ENCODE measurements at regions not wholly inside any gene's neighbourhood (a gene's known extent, or its start where the extent isn't known, plus 50 kb on each side); places are given as distances from the start of the nearest gene placed in this dataset.

GRCh38 chr13:39209731-39210531, 171.7 kb downstream of the NHLRC3 start:
- Histone ChIP-seq H3K36me3 (ENCODE audit: insufficient read depth, low read length) (no peaks in the 10 kb centered on the region), H2AFZ (ENCODE audit: low read length) (no peak overlapping the region), H3K9me2 (replicated peaks; ENCODE audit: low read depth, low read length) (no peaks in the 10 kb centered on the region), H3K79me2 (ENCODE audit: insufficient read depth, low read length) (no peaks in the 10 kb centered on the region), H3K9me3 (ENCODE audit: insufficient read depth, low read depth, low read length) (no peaks in the 10 kb centered on the region; the same call in 1 of the 2 replicates), H3K4me1 (ENCODE audit: insufficient read depth, low read length, poor library complexity, severe bottlenecking) (no peaks in the 10 kb centered on the region), H4K20me1 (ENCODE audit: insufficient read depth, low read length, poor library complexity, severe bottlenecking) (no peaks in the 10 kb centered on the region), H3K9ac (ENCODE audit: low read depth, low read length, poor library complexity, severe bottlenecking) (no peak overlapping the region), H3K4me2 (ENCODE audit: low read depth, low read length, poor library complexity, severe bottlenecking) (no peak overlapping the region), H3F3A (ENCODE audit: low read depth) (no peaks in the 10 kb centered on the region), H3K4me3 (ENCODE audit: low read length, poor library complexity, severe bottlenecking) (no peak overlapping the region), H3K27me3 (ENCODE audit: insufficient read depth, low read length, poor library complexity, severe bottlenecking) (no peaks in the 10 kb centered on the region)
- TF ChIP-seq EZH2phosphoT487 (IDR thresholded peaks at IDR 0.05; ENCODE audit: borderline replicate concordance) (no peak), CTCF (conservative IDR thresholded peaks at IDR 0.05; ENCODE audit: low read length) (no peak)

- no peak for TF ChIP-seq EZH2phosphoT487 (IDR thresholded peaks at IDR 0.05; ENCODE audit: borderline replicate concordance)
- TF ChIP-seq CTCF (conservative IDR thresholded peaks at IDR 0.05; ENCODE audit: low read length) = no peak
- H3K27me3 ChIP-seq (ENCODE audit: insufficient read depth, low read length, poor library complexity, severe bottlenecking) = no peaks in the 10 kb centered on the region
- H3K79me2 ChIP-seq (ENCODE audit: insufficient read depth, low read length) = no peaks in the 10 kb centered on the region
- no peak overlapping the region for H2AFZ ChIP-seq (ENCODE audit: low read length)
- no peaks in the 10 kb centered on the region for H3K4me1 ChIP-seq (ENCODE audit: insufficient read depth, low read length, poor library complexity, severe bottlenecking)
- no peaks in the 10 kb centered on the region for H4K20me1 ChIP-seq (ENCODE audit: insufficient read depth, low read length, poor library complexity, severe bottlenecking)
- no peak overlapping the region for H3K4me2 ChIP-seq (ENCODE audit: low read depth, low read length, poor library complexity, severe bottlenecking)
- H3F3A ChIP-seq (ENCODE audit: low read depth) = no peaks in the 10 kb centered on the region
- H3K4me3 ChIP-seq (ENCODE audit: low read length, poor library complexity, severe bottlenecking) = no peak overlapping the region
- no peak overlapping the region for H3K9ac ChIP-seq (ENCODE audit: low read depth, low read length, poor library complexity, severe bottlenecking)
- no peaks in the 10 kb centered on the region for H3K36me3 ChIP-seq (ENCODE audit: insufficient read depth, low read length)
- no peaks in the 10 kb centered on the region for H3K9me2 ChIP-seq (replicated peaks; ENCODE audit: low read depth, low read length)
- no peaks in the 10 kb centered on the region; the same call in 1 of the 2 replicates for H3K9me3 ChIP-seq (ENCODE audit: insufficient read depth, low read depth, low read length)
Measured at GRCh38 chr13:39210961-39211534, 172.8 kb downstream of the NHLRC3 start.

GRCh38 chr13:39215971-39216370, 177.7 kb downstream of the NHLRC3 start:
- no peaks in the 10 kb centered on the region for H3K36me3 ChIP-seq (ENCODE audit: insufficient read depth, low read length)
- H3F3A ChIP-seq (ENCODE audit: low read depth) = no peaks in the 10 kb centered on the region
- no peak overlapping the region for H3K4me3 ChIP-seq (ENCODE audit: low read length, poor library complexity, severe bottlenecking)
- H3K27me3 ChIP-seq (ENCODE audit: insufficient read depth, low read length, poor library complexity, severe bottlenecking) = no peaks in the 10 kb centered on the region
- no peak overlapping the region for H3K4me2 ChIP-seq (ENCODE audit: low read depth, low read length, poor library complexity, severe bottlenecking)
- no peak overlapping the region for H3K9ac ChIP-seq (ENCODE audit: low read depth, low read length, poor library complexity, severe bottlenecking)
- no peaks in the 10 kb centered on the region for H3K79me2 ChIP-seq (ENCODE audit: insufficient read depth, low read length)
- TF ChIP-seq EZH2phosphoT487 (IDR thresholded peaks at IDR 0.05; ENCODE audit: borderline replicate concordance) (no peak), CTCF (conservative IDR thresholded peaks at IDR 0.05; ENCODE audit: low read length) (no peak)
- H3K9me3 ChIP-seq (ENCODE audit: insufficient read depth, low read depth, low read length) = no peaks in the 10 kb centered on the region; the same call in 1 of the 2 replicates
- no peaks in the 10 kb centered on the region for H3K9me2 ChIP-seq (replicated peaks; ENCODE audit: low read depth, low read length)
- H4K20me1 ChIP-seq (ENCODE audit: insufficient read depth, low read length, poor library complexity, severe bottlenecking) = no peaks in the 10 kb centered on the region
- no peak overlapping the region for H2AFZ ChIP-seq (ENCODE audit: low read length)
- no peaks in the 10 kb centered on the region for H3K4me1 ChIP-seq (ENCODE audit: insufficient read depth, low read length, poor library complexity, severe bottlenecking)

Measured in Loucy (cell line).